IgD-negative memory B cell (primary cell): ENCODE measurements at regions not wholly inside any gene's neighbourhood (a gene's known extent, or its start where the extent isn't known, plus 50 kb on each side); places are given as distances from the start of the nearest gene placed in this dataset.

Experiments used
- H3K27ac Mint-ChIP-seq, 3 donors: one replicate each; pipeline ENCODE4 v1.8.0; 2020 to 2022; ENCODE audit warnings: mild to moderate bottlenecking in 3 of 3, mixed read lengths in 3 of 3, moderate library complexity in 1 of 3
- H3K27me3 Mint-ChIP-seq: one replicate; pipeline ENCODE4 v1.8.0; 2021; ENCODE audit warnings: mixed read lengths
- H3K36me3 Mint-ChIP-seq: one replicate; pipeline ENCODE4 v1.8.0; 2020; ENCODE audit warnings: mild to moderate bottlenecking, mixed read lengths
- H3K4me1 Mint-ChIP-seq, 3 donors: one replicate each; pipeline ENCODE4 v1.8.0; 2020 to 2022; ENCODE audit warnings: mixed read lengths in 3 of 3, mild to moderate bottlenecking in 1 of 3
- H3K4me3 Mint-ChIP-seq, 4 donors: one replicate each; pipeline ENCODE4 v1.8.0; 2020 to 2022; ENCODE audit warnings: mild to moderate bottlenecking in 4 of 4, mixed read lengths in 4 of 4, moderate library complexity in 3 of 4
- H3K9me3 Mint-ChIP-seq, 3 donors: one replicate each; pipeline ENCODE4 v1.8.0; 2020 to 2021; ENCODE audit warnings: mixed read lengths in 3 of 3, mild to moderate bottlenecking in 1 of 3

- H3K27me3 Mint-ChIP-seq, result peaks cover 8% of the 10 kb centered on the region
- peaks cover 0 to 5% (median 3%) of the 10 kb centered on the region in 3 donors for H3K9me3 Mint-ChIP-seq
- no peak overlapping the region for H3K4me3 Mint-ChIP-seq
- H3K36me3 Mint-ChIP-seq, result no peaks in the 10 kb centered on the region
- no peak overlapping the region for H3K27ac Mint-ChIP-seq
- H3K4me1 Mint-ChIP-seq, result peaks cover 0 to 3% (median 1%) of the 10 kb centered on the region in 3 donors
These were observed 233.5 kb downstream of the WDR11 start for GRCh38 chr10:121084675-121085070.

GRCh38 chr10:121085367-121085766 lies 234.2 kb downstream of the WDR11 start:
- peaks cover 0 to 5% (median 3%) of the 10 kb centered on the region in 3 donors for H3K9me3 Mint-ChIP-seq
- no peaks in the 10 kb centered on the region for H3K36me3 Mint-ChIP-seq
- peaks cover 0 to 3% (median 1%) of the 10 kb centered on the region in 3 donors for H3K4me1 Mint-ChIP-seq
- peaks cover 8% of the 10 kb centered on the region for H3K27me3 Mint-ChIP-seq
- no peak overlapping the region for H3K27ac Mint-ChIP-seq
- no peak overlapping the region for H3K4me3 Mint-ChIP-seq

DNA sequence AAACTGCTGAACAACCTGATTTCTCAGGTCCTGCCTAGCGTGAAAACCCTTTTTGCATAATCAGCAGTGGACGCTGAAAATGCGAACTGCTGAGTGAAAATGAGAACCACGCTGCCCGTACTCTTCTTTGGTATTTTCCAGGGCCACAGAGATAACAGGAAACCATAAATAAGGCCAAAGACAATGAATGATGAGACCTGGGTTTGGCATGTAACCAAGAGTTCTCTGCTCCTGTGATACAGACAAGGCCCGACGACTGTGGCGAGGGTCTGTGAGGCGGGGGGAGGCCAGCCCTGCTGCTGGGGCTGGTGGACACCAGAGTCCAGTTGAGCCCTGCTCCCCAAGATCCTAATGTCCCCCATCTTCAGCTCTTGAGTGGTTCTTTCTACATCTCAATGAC lies 236.0 kb downstream of the WDR11 start:
- H3K4me1 Mint-ChIP-seq, result peaks cover 0 to 3% (median 1%) of the 10 kb centered on the region in 3 donors
- H3K9me3 Mint-ChIP-seq, result peaks cover 0 to 8% (median 3%) of the 10 kb centered on the region in 3 donors
- H3K4me3 Mint-ChIP-seq, result no peak overlapping the region
- H3K27ac Mint-ChIP-seq, result no peak overlapping the region
- H3K27me3 Mint-ChIP-seq, result peaks cover 8% of the 10 kb centered on the region
- no peaks in the 10 kb centered on the region for H3K36me3 Mint-ChIP-seq

DNA sequence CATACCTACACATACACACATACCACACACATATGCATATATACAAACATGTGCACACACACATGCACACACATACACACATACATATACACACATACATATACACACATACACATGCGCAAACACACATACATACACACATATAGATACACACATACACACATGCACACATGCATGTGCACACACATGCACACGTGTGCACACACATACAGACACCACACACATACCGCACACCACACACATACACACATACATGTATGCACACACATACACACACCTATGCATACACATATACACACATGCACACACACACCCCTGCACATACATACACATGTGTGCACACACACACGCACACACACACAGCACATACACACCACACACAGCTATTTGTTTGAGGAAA lies 236.5 kb downstream of the WDR11 start:
- Mint-ChIP-seq H3K27me3 (peaks cover 6% of the 10 kb centered on the region), H3K36me3 (no peaks in the 10 kb centered on the region), H3K9me3 (peaks cover 0 to 8% (median 3%) of the 10 kb centered on the region in 3 donors), H3K27ac (no peak overlapping the region), H3K4me1 (peaks cover 0 to 3% (median 1%) of the 10 kb centered on the region in 3 donors), H3K4me3 (no peak overlapping the region)

DNA sequence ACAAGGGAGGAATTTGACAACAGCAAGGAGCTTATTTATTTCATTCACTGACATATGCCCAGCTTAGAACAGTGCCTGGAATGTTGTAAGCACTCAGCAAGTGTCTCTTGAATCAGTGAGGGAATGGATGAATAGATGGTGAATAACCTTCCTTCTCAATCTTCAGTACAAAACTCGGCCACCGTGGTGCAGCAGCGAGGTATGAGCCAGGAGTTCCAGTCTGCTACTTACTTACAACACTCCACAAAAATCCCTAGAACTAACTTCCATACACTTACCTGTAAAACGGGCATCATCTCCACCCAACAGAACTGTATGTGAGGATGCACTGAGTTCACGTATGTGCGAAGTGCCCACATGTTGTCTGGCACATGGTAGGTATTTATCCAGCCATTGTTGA lies 237.4 kb downstream of the WDR11 start:
- no peak overlapping the region for H3K27ac Mint-ChIP-seq
- no peak overlapping the region for H3K4me3 Mint-ChIP-seq
- peaks cover 2% of the 10 kb centered on the region for H3K27me3 Mint-ChIP-seq
- H3K9me3 Mint-ChIP-seq, result peaks cover 0 to 8% (median 3%) of the 10 kb centered on the region in 3 donors
- peaks cover 0 to 3% (median 1%) of the 10 kb centered on the region in 3 donors for H3K4me1 Mint-ChIP-seq
- H3K36me3 Mint-ChIP-seq, result no peaks in the 10 kb centered on the region

DNA sequence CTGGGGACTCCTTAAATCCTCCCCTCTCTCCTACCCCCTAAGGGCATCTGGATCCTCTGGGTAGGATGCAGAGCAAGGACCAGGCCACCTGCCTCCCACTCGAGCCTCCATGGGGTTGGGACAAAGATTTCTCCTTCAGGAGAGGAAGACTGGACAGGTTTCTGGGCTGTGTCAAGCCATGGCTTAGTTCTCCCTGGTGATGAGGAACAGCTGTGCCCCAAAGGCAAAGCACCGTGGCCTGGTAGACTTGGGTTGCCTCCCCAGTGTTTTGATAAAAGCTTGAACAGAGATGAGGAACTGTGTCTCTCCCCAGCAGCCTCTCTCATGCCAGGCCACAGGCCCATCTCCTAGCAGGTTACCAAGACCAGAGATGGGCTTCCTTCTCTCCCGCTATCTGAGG lies 238.3 kb downstream of the WDR11 start:
- Mint-ChIP-seq H3K9me3 (peaks cover 0 to 8% (median 3%) of the 10 kb centered on the region in 3 donors), H3K4me1 (peaks cover 0 to 3% (median 1%) of the 10 kb centered on the region in 3 donors), H3K4me3 (no peak overlapping the region), H3K27me3 (no peaks in the 10 kb centered on the region), H3K27ac (no peak overlapping the region), H3K36me3 (no peaks in the 10 kb centered on the region)

GRCh38 chr10:121091961-121092719 lies 241.0 kb downstream of the WDR11 start:
- no peaks in the 10 kb centered on the region for H3K36me3 Mint-ChIP-seq
- no peak overlapping the region for H3K27ac Mint-ChIP-seq
- H3K4me3 Mint-ChIP-seq, result no peak overlapping the region
- peaks cover 0 to 8% (median 2%) of the 10 kb centered on the region in 3 donors for H3K9me3 Mint-ChIP-seq
- H3K27me3 Mint-ChIP-seq, result no peaks in the 10 kb centered on the region
- peaks cover 0 to 3% (median 0%) of the 10 kb centered on the region in 3 donors for H3K4me1 Mint-ChIP-seq

- Mint-ChIP-seq H3K36me3 (no peaks in the 10 kb centered on the region), H3K9me3 (peaks cover 0 to 6% (median 2%) of the 10 kb centered on the region in 3 donors), H3K4me1 (peaks cover 0 to under 1% (median 0%) of the 10 kb centered on the region in 3 donors), H3K27me3 (no peaks in the 10 kb centered on the region), H3K4me3 (no peak overlapping the region), H3K27ac (no peak overlapping the region)
These were observed 241.5 kb downstream of the WDR11 start for GRCh38 chr10:121092720-121093095.

- Mint-ChIP-seq H3K36me3 (no peaks in the 10 kb centered on the region), H3K4me1 (no peaks in the 10 kb centered on the region), H3K27ac (no peak overlapping the region), H3K9me3 (peaks cover 0 to 2% (median 0%) of the 10 kb centered on the region in 3 donors), H3K4me3 (no peak overlapping the region), H3K27me3 (no peaks in the 10 kb centered on the region)
These were observed 245.7 kb downstream of the WDR11 start for GRCh38 chr10:121096617-121097431.

- Mint-ChIP-seq H3K4me1 (no peaks in the 10 kb centered on the region), H3K27ac (no peak overlapping the region), H3K9me3 (peaks cover 0 to 2% (median 0%) of the 10 kb centered on the region in 3 donors), H3K27me3 (no peaks in the 10 kb centered on the region), H3K4me3 (no peak overlapping the region), H3K36me3 (no peaks in the 10 kb centered on the region)
These were observed 247.0 kb downstream of the WDR11 start for GRCh38 chr10:121098211-121098610.

GRCh38 chr10:121098751-121099150 lies 247.6 kb downstream of the WDR11 start:
- Mint-ChIP-seq H3K27me3 (no peaks in the 10 kb centered on the region), H3K4me1 (no peaks in the 10 kb centered on the region), H3K36me3 (no peaks in the 10 kb centered on the region), H3K27ac (no peak overlapping the region), H3K4me3 (no peak overlapping the region), H3K9me3 (peaks cover 0 to 2% (median 0%) of the 10 kb centered on the region in 3 donors)

DNA sequence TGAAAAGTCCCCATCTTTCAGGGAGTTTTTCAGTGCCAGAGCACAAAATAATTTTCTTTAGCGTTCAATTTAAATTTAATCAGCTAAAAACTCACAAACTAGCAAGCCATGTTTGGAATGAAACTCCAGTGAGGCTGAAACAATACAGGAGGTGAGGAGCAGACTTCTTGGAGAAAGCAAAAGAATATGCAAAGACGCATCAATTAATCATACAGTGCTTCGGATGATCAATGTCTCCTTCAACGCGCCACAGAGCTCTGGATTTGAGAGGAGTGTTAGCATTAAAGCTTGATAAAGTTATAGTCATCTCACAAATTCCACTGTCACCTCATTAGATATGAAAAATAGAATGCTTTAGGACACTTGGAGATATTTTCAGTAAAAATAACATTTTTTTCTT lies 248.0 kb downstream of the WDR11 start:
- peaks cover 0 to 2% (median 0%) of the 10 kb centered on the region in 3 donors for H3K9me3 Mint-ChIP-seq
- no peaks in the 10 kb centered on the region for H3K36me3 Mint-ChIP-seq
- H3K27me3 Mint-ChIP-seq, result no peaks in the 10 kb centered on the region
- no peaks in the 10 kb centered on the region for H3K4me1 Mint-ChIP-seq
- no peak overlapping the region for H3K27ac Mint-ChIP-seq
- H3K4me3 Mint-ChIP-seq, result no peak overlapping the region

DNA sequence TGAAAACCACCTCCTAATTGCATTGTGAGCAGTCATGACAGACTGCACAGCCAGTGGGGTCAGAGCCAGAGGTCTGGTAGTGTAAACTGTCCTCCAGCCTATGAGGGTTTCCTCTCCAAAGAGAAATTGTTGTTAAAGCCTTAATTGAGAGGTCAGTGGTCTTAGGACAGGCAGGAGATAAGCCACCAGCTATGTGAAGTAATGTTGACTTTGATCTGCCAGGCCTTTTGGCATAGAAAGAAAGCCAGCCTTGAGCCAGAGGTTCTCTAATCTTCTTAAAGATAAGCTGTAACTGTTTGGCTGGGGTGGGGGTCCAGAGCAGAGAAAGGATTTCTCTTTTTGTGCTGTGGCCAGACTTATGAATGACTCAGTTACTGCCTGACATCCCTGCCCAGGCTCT lies 248.4 kb downstream of the WDR11 start:
- H3K27ac Mint-ChIP-seq, result no peak overlapping the region
- H3K36me3 Mint-ChIP-seq, result no peaks in the 10 kb centered on the region
- H3K27me3 Mint-ChIP-seq, result no peaks in the 10 kb centered on the region
- no peak overlapping the region for H3K4me3 Mint-ChIP-seq
- peaks cover 0 to 2% (median 0%) of the 10 kb centered on the region in 3 donors for H3K9me3 Mint-ChIP-seq
- H3K4me1 Mint-ChIP-seq, result no peaks in the 10 kb centered on the region

DNA sequence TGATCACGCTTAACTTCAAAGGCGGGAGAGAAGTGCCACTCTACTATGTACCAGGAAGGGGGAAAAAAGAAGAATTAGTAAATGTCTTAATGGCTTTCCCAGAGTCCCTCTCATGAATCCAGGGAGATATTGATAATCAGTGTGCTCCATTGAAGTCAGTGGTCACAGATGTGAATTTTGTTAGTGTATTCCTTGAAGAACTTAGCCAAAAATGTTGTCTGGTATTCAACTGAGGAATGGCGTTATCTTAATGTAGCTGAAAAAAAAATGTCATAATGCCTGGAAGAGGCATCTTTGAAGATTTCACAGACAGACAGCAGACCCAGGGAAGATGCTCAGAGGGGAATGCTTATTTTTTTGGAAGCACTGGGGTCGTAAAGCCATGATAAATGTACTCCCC lies 250.4 kb downstream of the WDR11 start:
- Mint-ChIP-seq H3K27me3 (no peaks in the 10 kb centered on the region), H3K4me3 (no peak overlapping the region), H3K9me3 (no peaks in the 10 kb centered on the region), H3K4me1 (no peaks in the 10 kb centered on the region), H3K36me3 (no peaks in the 10 kb centered on the region), H3K27ac (no peak overlapping the region)

DNA sequence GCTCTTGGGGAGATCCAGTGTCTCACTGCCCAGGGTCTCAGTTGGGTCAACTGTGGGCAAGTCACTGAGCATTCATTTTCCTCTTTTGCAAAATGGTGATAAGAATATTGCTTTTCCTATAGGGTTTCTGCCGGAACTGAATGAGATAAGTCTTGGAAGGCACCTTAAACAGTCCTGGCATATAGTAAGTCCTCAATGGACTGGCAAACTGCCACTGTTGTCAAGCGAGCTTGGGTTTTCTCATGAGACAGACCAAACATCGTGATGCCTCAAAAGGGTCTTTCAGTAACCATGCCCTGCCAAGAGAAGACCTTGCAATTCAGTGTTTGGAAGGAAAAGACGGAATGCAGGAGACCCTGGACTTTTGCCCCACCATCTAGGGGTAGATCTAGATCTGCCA lies 251.5 kb downstream of the WDR11 start:
- Mint-ChIP-seq H3K36me3 (no peaks in the 10 kb centered on the region), H3K4me3 (no peak overlapping the region), H3K27ac (no peak overlapping the region), H3K9me3 (no peaks in the 10 kb centered on the region), H3K27me3 (no peaks in the 10 kb centered on the region), H3K4me1 (no peaks in the 10 kb centered on the region)
